ENCODE measurements at regions not wholly inside any gene's neighbourhood (a gene's known extent, or its start where the extent isn't known, plus 50 kb on each side); places are given as distances from the start of the nearest gene placed in this dataset.

GRCh38 chr6:110039981-110040383 lies 61.9 kb downstream of the GPR6 start:
- TF ChIP-seq, protein P1, sequence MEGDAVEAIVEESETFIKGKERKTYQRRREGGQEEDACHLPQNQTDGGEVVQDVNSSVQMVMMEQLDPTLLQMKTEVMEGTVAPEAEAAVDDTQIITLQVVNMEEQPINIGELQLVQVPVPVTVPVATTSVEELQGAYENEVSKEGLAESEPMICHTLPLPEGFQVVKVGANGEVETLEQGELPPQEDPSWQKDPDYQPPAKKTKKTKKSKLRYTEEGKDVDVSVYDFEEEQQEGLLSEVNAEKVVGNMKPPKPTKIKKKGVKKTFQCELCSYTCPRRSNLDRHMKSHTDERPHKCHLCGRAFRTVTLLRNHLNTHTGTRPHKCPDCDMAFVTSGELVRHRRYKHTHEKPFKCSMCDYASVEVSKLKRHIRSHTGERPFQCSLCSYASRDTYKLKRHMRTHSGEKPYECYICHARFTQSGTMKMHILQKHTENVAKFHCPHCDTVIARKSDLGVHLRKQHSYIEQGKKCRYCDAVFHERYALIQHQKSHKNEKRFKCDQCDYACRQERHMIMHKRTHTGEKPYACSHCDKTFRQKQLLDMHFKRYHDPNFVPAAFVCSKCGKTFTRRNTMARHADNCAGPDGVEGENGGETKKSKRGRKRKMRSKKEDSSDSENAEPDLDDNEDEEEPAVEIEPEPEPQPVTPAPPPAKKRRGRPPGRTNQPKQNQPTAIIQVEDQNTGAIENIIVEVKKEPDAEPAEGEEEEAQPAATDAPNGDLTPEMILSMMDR (conservative IDR thresholded peaks at IDR 0.05; ENCODE audit: low read depth in 2 of 2) = peak; percentile 63 to 73
- TF ChIP-seq EZH2phosphoT487 (IDR thresholded peaks at IDR 0.05; ENCODE audit: unreplicated experiment) (no peak), POLR2AphosphoS5 (IDR thresholded peaks at IDR 0.05; ENCODE audit: low read depth) (no peak), EZH2 (IDR thresholded peaks at IDR 0.05; ENCODE audit: low read depth, unreplicated experiment) (no peak), ZNF114 (CRISPR knock-in tag; IDR thresholded peaks at IDR 0.05) (no peak), JUNB (IDR thresholded peaks at IDR 0.05; ENCODE audit: unreplicated experiment) (no peak)
- TF ChIP-seq, protein P2, sequence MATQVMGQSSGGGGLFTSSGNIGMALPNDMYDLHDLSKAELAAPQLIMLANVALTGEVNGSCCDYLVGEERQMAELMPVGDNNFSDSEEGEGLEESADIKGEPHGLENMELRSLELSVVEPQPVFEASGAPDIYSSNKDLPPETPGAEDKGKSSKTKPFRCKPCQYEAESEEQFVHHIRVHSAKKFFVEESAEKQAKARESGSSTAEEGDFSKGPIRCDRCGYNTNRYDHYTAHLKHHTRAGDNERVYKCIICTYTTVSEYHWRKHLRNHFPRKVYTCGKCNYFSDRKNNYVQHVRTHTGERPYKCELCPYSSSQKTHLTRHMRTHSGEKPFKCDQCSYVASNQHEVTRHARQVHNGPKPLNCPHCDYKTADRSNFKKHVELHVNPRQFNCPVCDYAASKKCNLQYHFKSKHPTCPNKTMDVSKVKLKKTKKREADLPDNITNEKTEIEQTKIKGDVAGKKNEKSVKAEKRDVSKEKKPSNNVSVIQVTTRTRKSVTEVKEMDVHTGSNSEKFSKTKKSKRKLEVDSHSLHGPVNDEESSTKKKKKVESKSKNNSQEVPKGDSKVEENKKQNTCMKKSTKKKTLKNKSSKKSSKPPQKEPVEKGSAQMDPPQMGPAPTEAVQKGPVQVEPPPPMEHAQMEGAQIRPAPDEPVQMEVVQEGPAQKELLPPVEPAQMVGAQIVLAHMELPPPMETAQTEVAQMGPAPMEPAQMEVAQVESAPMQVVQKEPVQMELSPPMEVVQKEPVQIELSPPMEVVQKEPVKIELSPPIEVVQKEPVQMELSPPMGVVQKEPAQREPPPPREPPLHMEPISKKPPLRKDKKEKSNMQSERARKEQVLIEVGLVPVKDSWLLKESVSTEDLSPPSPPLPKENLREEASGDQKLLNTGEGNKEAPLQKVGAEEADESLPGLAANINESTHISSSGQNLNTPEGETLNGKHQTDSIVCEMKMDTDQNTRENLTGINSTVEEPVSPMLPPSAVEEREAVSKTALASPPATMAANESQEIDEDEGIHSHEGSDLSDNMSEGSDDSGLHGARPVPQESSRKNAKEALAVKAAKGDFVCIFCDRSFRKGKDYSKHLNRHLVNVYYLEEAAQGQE (IDR thresholded peaks at IDR 0.05; ENCODE audit: unreplicated experiment) = no peak
- TF ChIP-seq, protein P3, sequence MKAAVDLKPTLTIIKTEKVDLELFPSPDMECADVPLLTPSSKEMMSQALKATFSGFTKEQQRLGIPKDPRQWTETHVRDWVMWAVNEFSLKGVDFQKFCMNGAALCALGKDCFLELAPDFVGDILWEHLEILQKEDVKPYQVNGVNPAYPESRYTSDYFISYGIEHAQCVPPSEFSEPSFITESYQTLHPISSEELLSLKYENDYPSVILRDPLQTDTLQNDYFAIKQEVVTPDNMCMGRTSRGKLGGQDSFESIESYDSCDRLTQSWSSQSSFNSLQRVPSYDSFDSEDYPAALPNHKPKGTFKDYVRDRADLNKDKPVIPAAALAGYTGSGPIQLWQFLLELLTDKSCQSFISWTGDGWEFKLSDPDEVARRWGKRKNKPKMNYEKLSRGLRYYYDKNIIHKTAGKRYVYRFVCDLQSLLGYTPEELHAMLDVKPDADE (IDR thresholded peaks at IDR 0.05) = no peak

Data from GM23338 (cell line).